SK-N-SH (cell line): ENCODE measurements at regions not wholly inside any gene's neighbourhood (a gene's known extent, or its start where the extent isn't known, plus 50 kb on each side); places are given as distances from the start of the nearest gene placed in this dataset.

ENCODE experiments used
- CTCF ChIA-PET: fragments of 300-600, 350-600 bp; formaldehyde crosslinking; extraction: SDS; loops from one replicate; lab custom pipeline; 2021; lab: Yijun Ruan, JAX
- POLR2A ChIA-PET: fragments of 350-600 bp; sonication (Branson Sonifier 250); formaldehyde crosslinking; extraction: SDS; loops from one replicate; lab custom pipeline; 2020; ENCODE audit warnings: antibody characterized with exemption, inconsistent platforms; lab: Yijun Ruan, JAX
- DNase-seq: peaks from one replicate; pipeline ENCODE4 v3.0.0; 2012
- H2AFZ ChIP-seq: fragments of 200-600 bp; sonication (generic); 2 replicates; pipeline ENCODE4 v1.8.1; 2016; ENCODE audit warnings: antibody characterized with exemption, mild to moderate bottlenecking, low read depth
- H3F3A ChIP-seq: fragments of 200-600 bp; sonication (generic); replicated peaks from 2 replicates; pipeline ENCODE3; 2016; ENCODE audit warnings: antibody characterized with exemption, mild to moderate bottlenecking; ENCODE audit not compliant: insufficient read depth
- H3K27ac ChIP-seq, 2 experiments: fragments of 200-500 bp in 1 of 2; fragments of 200-600 bp in 1 of 2; sonication (Bioruptor generic) in 1 of 2; sonication (generic), shearing (Covaris generic) in 1 of 2; 2 replicates each; pipeline versions ENCODE4 v1.5.1 to v1.6.1; 2014 to 2016; ENCODE audit warnings: low read depth in 2 of 2, inconsistent platforms in 1 of 2, low read length in 1 of 2, mild to moderate bottlenecking in 1 of 2, mixed read lengths in 1 of 2
- H3K27me3 ChIP-seq: fragments of 200-600 bp; sonication (generic), shearing (Covaris generic); 2 replicates; pipeline ENCODE4 v1.6.1; 2016; ENCODE audit warnings: mixed run types; ENCODE audit not compliant: insufficient read depth
- H3K36me3 ChIP-seq, 2 experiments: fragments of 200-500 bp in 1 of 2; fragments of 200-600 bp in 1 of 2; sonication (Bioruptor generic) in 1 of 2; sonication (generic) in 1 of 2; replicated peaks in 1 of 2; 2 replicates each; pipeline versions ENCODE3 to v1.5.1; 2014 to 2016; ENCODE audit warnings: low read length in 1 of 2, mild to moderate bottlenecking in 1 of 2; ENCODE audit not compliant: insufficient read depth in 2 of 2, control insufficient read depth in 1 of 2
- H3K4me1 ChIP-seq, 2 experiments: fragments of 200-500 bp in 1 of 2; fragments of 200-600 bp in 1 of 2; sonication (Bioruptor generic) in 1 of 2; sonication (generic), shearing (Covaris generic) in 1 of 2; 2 replicates each; pipeline versions ENCODE4 v1.5.1 to v1.6.1; 2014 to 2016; ENCODE audit warnings: low read depth in 1 of 2, low read length in 1 of 2, mixed run types in 1 of 2; ENCODE audit not compliant: insufficient read depth in 2 of 2, control insufficient read depth in 1 of 2
- H3K4me2 ChIP-seq: fragments of 200-600 bp; sonication (generic), shearing (Covaris generic); 2 replicates; pipeline ENCODE4 v1.6.1; 2017; ENCODE audit warnings: mixed run types
- H3K4me3 ChIP-seq, 2 experiments: fragments of 200-500 bp in 1 of 2; fragments of 200-600 bp in 1 of 2; sonication (Bioruptor generic) in 1 of 2; sonication (generic), shearing (Covaris generic) in 1 of 2; 2 replicates each; pipeline versions ENCODE4 v1.5.1 to v1.8.1; 2014 to 2016; ENCODE audit warnings: low read depth in 2 of 2, inconsistent platforms in 1 of 2, low read length in 1 of 2, mild to moderate bottlenecking in 1 of 2, mixed read lengths in 1 of 2, moderate library complexity in 1 of 2
- H3K79me2 ChIP-seq: fragments of 200-600 bp; sonication (generic); 2 replicates; pipeline ENCODE4 v1.8.1; 2017; ENCODE audit warnings: mild to moderate bottlenecking; ENCODE audit not compliant: insufficient read depth
- H3K9ac ChIP-seq: fragments of 200-600 bp; sonication (generic); 2 replicates; pipeline ENCODE4 v1.6.1; 2017; ENCODE audit warnings: mixed run types
- H3K9me2 ChIP-seq: fragments of 200-600 bp; sonication (generic); 2 replicates; pipeline ENCODE4 v1.6.1; 2017; ENCODE audit warnings: mixed run types
- H3K9me3 ChIP-seq: fragments of 200-600 bp; sonication (generic); 2 replicates; pipeline ENCODE4 v1.6.1; 2017; ENCODE audit warnings: mixed run types, mild to moderate bottlenecking, moderate library complexity
- H4K20me1 ChIP-seq: fragments of 200-600 bp; sonication (generic); 2 replicates; pipeline ENCODE4 v1.6.1; 2017; ENCODE audit warnings: mild to moderate bottlenecking, mixed run types; ENCODE audit not compliant: insufficient read depth
- ELF1 ChIP-seq: IDR thresholded peaks from 2 replicates; pipeline ENCODE4 v1.4.0; 2012
- FOSL2 ChIP-seq: IDR thresholded peaks from 2 replicates; pipeline ENCODE4 v1.4.0; 2012; ENCODE audit warnings: low read depth, mild to moderate bottlenecking, moderate library complexity, borderline replicate concordance
- MXI1 ChIP-seq: IDR thresholded peaks from 2 replicates; pipeline ENCODE4 v1.6.1; 2012; ENCODE audit warnings: mild to moderate bottlenecking, low read depth, low read length, improper control_type of control experiment
- RFX5 ChIP-seq: IDR thresholded peaks from 2 replicates; pipeline ENCODE4 v1.6.1; 2012; ENCODE audit warnings: mild to moderate bottlenecking, improper control_type of control experiment, low read length
- RXRA ChIP-seq: IDR thresholded peaks from 2 replicates; pipeline ENCODE4 v1.4.0; 2012; ENCODE audit warnings: low read depth, mild to moderate bottlenecking, borderline replicate concordance
- TEAD4 ChIP-seq: IDR thresholded peaks from 2 replicates; pipeline ENCODE4 v1.4.0; 2012; ENCODE audit warnings: mild to moderate bottlenecking, borderline replicate concordance; ENCODE audit not compliant: insufficient read depth
- WGBS: methylation state at CpG from one replicate; pipeline ENCODE4 v1.1.6; 2017; ENCODE audit warnings: low lambda C conversion rate; 5-methylcytosine and 5-hydroxymethylcytosine counted together
- TF ChIP-seq, protein P1 (sequence below): IDR thresholded peaks from 2 replicates; pipeline ENCODE4; 2012
- TF ChIP-seq, protein P2 (sequence below): IDR thresholded peaks from 2 replicates; pipeline ENCODE4 v1.4.0; 2012; ENCODE audit warnings: low read depth, borderline replicate concordance
- TF ChIP-seq, protein P3 (sequence below): IDR thresholded peaks from 2 replicates; pipeline ENCODE4 v1.4.0; 2012; ENCODE audit warnings: low read depth

DNA sequence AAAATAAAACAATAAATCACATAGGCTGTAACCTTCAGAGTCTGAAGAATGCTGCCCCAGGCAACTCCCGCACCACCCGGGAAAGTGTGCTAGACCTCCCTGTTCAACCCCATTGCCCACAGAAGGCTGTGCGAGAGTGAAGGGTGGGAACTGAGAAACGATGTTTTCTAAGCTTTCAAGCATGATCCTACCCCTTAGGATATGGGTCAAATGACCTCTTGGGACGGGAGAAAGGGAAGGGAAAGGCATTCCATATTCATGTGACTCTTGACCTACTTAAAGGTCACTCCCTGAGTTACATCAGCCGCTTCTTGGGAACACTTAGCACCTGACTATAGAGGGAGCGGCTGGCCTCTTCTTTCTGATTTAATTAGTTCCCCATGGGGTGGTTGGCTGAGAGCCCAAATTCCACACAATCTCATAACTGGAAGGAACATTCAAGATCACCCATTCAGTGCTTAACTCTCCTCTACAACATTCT is 114.7 kb upstream of the SLC24A5 start:
- ChIA-PET POLR2A (no interaction called here), CTCF (interaction anchor here (1.7 kb wide), 1 partner anchor 79 kb away, joined by 4 read pairs; no protein-coding TSS in a partner anchor)
- no peak for TF ChIP-seq MXI1
- TF ChIP-seq, protein P1, sequence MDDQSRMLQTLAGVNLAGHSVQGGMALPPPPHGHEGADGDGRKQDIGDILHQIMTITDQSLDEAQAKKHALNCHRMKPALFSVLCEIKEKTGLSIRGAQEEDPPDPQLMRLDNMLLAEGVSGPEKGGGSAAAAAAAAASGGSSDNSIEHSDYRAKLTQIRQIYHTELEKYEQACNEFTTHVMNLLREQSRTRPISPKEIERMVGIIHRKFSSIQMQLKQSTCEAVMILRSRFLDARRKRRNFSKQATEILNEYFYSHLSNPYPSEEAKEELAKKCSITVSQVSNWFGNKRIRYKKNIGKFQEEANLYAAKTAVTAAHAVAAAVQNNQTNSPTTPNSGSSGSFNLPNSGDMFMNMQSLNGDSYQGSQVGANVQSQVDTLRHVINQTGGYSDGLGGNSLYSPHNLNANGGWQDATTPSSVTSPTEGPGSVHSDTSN = no peak
- Histone ChIP-seq H3K4me3 (no peak overlapping the region), H2AFZ (no peak overlapping the region), H4K20me1 (no peaks in the 10 kb centered on the region), H3K9me2 (no peaks in the 10 kb centered on the region), H3K27ac (no peak overlapping the region), H3K4me1 (no peaks in the 10 kb centered on the region), H3K9ac (no peak overlapping the region), H3F3A (no peaks in the 10 kb centered on the region), H3K36me3 (no peaks in the 10 kb centered on the region), H3K79me2 (no peaks in the 10 kb centered on the region), H3K4me2 (no peak overlapping the region), H3K27me3 (no peaks in the 10 kb centered on the region), H3K9me3 (no peaks in the 10 kb centered on the region)
- no peak for DNase-seq
- WGBS = 38% methylated on average over 7 of the region's 7 CpGs

DNA sequence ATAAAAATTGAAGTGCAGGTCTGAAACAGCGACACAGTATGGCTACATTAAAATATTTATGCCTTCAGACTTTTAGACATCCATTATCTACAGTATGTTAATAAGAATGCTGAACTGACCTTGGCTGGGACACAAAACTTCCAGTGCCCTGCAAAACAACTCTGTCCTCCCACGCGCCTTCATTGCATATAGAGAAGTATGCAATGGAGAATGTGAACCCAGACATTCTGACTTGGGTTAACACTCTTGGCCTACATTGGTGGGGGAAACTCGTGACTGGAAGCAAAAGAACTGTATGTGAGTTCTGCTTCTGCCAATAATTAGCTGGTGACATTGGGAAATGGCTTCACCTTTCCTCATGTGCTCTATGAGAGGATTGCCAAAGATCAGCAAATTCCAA is 110.5 kb upstream of the SLC24A5 start:
- H4K20me1 ChIP-seq = no peaks in the 10 kb centered on the region
- 47% methylated on average over 4 of the region's 4 CpGs for WGBS
- ChIA-PET CTCF (no interaction called here), POLR2A (no interaction called here)
- H3K4me2 ChIP-seq = no peak overlapping the region
- no peaks in the 10 kb centered on the region for H3K9me3 ChIP-seq
- no peak for TF ChIP-seq RXRA
- TF ChIP-seq, protein P1 = no peak
- TF ChIP-seq FOSL2 = no peak
- no peak overlapping the region for H2AFZ ChIP-seq
- no peak for DNase-seq
- H3K27ac ChIP-seq = no peak overlapping the region
- no peaks in the 10 kb centered on the region for H3K79me2 ChIP-seq
- no peak overlapping the region for H3K9ac ChIP-seq
- no peaks in the 10 kb centered on the region for H3K36me3 ChIP-seq
- H3K27me3 ChIP-seq = no peaks in the 10 kb centered on the region
- H3K4me3 ChIP-seq = no peak overlapping the region
- no peaks in the 10 kb centered on the region for H3K9me2 ChIP-seq
- H3K4me1 ChIP-seq = no peaks in the 10 kb centered on the region
- no peaks in the 10 kb centered on the region for H3F3A ChIP-seq

DNA sequence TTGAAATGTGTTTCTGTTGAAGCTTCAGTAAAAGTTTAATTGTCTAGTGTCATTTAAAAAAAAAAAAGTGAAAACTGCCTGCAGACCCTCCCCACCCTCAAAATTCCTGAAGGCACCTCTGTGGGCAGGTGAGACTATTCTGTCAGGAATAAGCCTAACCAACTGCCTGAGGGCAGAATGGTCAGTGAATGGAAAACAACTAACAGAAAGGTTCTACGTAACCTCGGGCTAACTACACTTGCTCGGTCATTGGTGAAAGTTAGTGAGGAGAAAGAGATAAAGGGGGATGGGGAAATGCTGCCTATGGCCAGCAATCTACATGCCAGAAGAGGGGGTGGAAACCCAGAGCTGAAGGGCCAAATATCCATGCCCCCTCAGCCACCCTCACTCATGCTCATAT is 108.6 kb upstream of the SLC24A5 start:
- DNase-seq = no peak
- CTCF ChIA-PET = interaction anchor here (1.2 kb wide), 1 partner anchor 24 kb away, joined by 4 read pairs; no protein-coding TSS in a partner anchor

More for the DNA sequence above, 108.6 kb upstream of the SLC24A5 start:
- H3K9me3 ChIP-seq = no peaks in the 10 kb centered on the region
- no peak overlapping the region for H3K9ac ChIP-seq
- H3F3A ChIP-seq = no peaks in the 10 kb centered on the region
- no peak overlapping the region for H2AFZ ChIP-seq
- WGBS = 31% methylated on average over 3 of the region's 3 CpGs
- POLR2A ChIA-PET = no interaction called here
- no peak overlapping the region for H3K27ac ChIP-seq
- TF ChIP-seq, protein P2, sequence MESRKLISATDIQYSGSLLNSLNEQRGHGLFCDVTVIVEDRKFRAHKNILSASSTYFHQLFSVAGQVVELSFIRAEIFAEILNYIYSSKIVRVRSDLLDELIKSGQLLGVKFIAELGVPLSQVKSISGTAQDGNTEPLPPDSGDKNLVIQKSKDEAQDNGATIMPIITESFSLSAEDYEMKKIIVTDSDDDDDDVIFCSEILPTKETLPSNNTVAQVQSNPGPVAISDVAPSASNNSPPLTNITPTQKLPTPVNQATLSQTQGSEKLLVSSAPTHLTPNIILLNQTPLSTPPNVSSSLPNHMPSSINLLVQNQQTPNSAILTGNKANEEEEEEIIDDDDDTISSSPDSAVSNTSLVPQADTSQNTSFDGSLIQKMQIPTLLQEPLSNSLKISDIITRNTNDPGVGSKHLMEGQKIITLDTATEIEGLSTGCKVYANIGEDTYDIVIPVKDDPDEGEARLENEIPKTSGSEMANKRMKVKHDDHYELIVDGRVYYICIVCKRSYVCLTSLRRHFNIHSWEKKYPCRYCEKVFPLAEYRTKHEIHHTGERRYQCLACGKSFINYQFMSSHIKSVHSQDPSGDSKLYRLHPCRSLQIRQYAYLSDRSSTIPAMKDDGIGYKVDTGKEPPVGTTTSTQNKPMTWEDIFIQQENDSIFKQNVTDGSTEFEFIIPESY = no peak
- no peak for TF ChIP-seq RFX5
- no peak for TF ChIP-seq TEAD4
- TF ChIP-seq, protein P3, sequence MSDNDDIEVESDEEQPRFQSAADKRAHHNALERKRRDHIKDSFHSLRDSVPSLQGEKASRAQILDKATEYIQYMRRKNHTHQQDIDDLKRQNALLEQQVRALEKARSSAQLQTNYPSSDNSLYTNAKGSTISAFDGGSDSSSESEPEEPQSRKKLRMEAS = no peak
- no peak for TF ChIP-seq ELF1
- H3K4me2 ChIP-seq = no peak overlapping the region
- no peaks in the 10 kb centered on the region for H3K4me1 ChIP-seq
- no peaks in the 10 kb centered on the region for H4K20me1 ChIP-seq
- no peaks in the 10 kb centered on the region for H3K27me3 ChIP-seq
- no peaks in the 10 kb centered on the region for H3K9me2 ChIP-seq
- no peaks in the 10 kb centered on the region for H3K79me2 ChIP-seq
- H3K36me3 ChIP-seq = no peaks in the 10 kb centered on the region
- no peak overlapping the region for H3K4me3 ChIP-seq
